GM15510 (cell line): ENCODE measurements at regions not wholly inside any gene's neighbourhood (a gene's known extent, or its start where the extent isn't known, plus 50 kb on each side); places are given as distances from the start of the nearest gene placed in this dataset.

Experiments used
- POLR2A ChIP-seq: IDR thresholded peaks from 3 replicates; pipeline ENCODE4 v1.6.1; 2011; ENCODE audit warnings: borderline replicate concordance; ENCODE audit not compliant: insufficient read length; ENCODE audit errors: extremely low read depth

DNA sequence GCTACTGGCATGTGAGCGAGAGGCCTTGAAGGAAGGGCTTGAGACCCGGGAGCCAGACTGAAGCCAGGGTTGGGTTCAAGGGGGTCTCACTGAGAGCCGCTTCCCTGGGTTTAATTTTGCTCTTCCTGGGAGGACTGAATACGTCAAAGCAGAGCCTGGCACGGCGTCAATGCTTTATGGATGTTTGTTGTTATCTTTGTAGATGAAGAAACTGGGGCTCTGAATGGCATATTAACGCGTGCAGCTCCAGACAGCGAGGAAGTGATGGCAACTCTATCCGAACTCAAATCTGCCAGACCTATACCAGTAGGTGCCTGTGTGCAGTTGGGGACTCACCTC is 152.8 kb upstream of the PARP11 start:
- TF ChIP-seq POLR2A = no peak

DNA sequence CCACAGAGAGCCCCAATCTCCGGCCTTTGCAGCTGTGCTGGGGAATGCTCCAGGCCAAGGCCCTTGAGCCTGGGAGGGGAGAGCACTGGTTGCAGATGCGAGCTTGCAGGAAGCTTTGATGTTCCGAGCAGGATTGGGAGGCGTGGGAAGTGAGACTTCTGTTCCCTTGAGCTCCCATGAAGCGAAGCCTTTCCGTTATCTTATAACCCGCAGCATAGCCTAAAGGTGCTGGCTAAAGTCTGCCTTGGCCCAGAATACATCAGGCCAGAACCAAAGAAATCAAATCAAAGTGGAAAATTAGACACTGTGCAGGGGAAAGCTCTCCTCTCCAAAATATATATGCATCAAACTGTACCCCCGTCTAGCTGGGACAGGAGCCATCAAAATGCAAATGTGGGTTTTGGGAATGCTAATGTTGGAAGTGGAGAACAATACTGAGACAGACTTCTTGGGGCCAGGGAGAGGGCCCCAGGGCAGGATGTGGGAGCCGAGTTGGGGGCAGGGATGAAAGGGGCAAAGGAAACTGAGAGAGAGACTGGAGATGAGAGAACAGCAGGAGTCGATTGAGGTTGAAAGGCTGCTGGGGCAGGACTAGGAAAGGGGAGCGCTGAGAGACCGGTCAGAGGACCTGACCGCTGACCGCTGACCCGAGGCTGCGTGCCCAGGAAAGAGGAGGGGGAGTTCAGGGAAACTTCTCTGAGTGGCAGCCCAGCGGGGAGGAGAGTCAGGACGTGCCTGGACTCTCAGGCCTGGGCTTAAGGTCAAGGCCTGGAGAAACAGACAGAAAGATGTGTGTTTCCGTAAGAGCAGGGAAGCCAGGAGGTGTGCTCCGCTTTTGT is 152.2 kb upstream of the PARP11 start:
- no peak for TF ChIP-seq POLR2A

DNA sequence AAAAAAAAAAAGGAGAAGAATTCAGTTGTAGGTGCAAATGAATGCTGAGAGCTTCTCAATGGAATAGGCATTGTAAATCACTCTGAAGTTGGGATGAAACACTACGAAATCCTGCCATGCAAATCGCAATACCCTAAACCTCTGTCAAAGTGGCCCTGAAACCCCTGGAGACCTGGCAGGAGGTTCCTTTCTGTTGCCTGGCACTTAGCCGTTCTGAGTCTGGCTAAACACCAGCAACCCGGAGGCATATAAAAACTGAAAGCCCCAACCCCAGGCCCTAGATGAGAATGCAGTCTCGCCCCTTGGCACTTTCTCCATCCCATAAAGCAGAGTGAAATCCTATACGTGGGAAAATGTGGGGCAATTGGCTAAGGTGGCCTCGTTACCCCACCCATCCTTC is 151.5 kb upstream of the PARP11 start:
- TF ChIP-seq POLR2A = no peak

DNA sequence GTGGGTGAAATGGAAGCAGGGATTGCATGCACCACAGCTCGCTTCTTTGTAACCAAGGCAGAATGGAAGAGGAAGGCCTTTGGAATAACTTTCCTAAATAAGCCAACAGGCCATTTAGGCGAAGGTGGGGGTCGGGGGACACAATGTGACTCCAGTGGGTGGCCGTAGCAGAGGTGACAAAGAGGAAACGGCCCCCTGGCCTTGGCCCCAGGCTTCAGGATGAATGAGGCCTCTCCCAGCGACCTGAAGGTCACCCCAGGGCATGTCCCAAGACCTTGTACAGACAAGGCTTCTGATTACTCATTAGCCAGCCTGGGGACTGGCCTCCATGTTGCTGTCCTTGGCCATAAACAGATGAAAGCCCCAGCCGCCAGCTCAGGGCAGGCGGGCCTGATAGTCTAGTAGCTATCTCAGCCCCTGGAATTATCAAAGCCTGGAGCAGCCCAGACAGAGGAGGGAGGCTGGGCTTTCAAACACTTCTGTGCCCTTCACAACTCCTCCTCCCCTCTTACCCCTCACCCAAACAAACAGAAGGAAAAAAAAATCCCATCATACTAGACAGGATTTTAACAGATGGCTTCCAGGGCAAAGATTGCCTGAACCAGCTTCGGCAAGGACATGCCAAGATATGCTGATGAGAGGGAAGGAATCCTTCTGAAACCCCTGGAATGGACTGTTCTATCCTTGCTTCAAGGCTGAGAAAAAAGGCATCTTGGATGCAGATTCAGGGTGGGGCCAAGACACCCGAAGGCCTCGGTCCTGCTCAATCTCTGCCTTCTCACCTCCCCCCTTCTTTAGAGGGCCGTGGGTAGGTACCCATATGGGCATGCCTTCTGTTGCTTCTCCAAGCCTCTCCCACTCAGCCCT is 142.3 kb upstream of the PARP11 start:
- TF ChIP-seq POLR2A = no peak

DNA sequence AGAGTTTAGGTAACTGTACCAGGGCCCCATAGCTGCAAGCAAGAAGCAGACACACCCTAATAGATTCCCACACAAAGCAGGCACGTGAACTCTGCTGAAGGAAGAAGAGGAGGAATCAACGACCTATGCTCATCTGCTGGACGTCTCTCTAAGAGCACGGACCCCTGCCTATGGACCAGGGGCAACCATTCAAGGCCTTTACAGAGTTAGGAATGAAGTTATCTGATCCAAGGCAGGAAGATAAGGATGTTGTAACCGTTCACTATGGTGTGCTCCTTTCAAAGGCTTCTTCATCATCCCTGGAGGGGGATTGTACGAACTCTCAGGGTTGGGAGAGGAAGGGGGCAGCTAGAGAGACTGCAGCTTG is 141.6 kb upstream of the PARP11 start:
- TF ChIP-seq POLR2A = no peak

DNA sequence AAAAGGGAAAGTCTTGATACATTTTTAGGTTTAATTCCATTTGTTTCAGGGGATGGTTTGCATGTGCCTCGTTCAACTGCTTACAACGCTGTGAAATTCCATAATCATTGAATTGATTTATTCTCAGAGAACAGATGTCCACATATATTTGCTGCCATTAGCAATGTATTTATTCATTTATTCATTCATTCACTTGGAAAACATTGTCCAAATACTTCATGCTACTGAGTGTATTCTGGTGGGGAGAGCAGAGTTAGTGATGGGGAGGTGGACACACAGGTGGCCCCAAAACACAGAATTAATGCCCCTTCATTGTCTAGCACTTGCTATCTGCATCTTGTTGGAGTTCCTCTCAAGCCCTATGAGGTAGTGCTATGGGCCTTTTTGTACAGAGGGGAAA is 141.2 kb upstream of the PARP11 start:
- no peak for TF ChIP-seq POLR2A

DNA sequence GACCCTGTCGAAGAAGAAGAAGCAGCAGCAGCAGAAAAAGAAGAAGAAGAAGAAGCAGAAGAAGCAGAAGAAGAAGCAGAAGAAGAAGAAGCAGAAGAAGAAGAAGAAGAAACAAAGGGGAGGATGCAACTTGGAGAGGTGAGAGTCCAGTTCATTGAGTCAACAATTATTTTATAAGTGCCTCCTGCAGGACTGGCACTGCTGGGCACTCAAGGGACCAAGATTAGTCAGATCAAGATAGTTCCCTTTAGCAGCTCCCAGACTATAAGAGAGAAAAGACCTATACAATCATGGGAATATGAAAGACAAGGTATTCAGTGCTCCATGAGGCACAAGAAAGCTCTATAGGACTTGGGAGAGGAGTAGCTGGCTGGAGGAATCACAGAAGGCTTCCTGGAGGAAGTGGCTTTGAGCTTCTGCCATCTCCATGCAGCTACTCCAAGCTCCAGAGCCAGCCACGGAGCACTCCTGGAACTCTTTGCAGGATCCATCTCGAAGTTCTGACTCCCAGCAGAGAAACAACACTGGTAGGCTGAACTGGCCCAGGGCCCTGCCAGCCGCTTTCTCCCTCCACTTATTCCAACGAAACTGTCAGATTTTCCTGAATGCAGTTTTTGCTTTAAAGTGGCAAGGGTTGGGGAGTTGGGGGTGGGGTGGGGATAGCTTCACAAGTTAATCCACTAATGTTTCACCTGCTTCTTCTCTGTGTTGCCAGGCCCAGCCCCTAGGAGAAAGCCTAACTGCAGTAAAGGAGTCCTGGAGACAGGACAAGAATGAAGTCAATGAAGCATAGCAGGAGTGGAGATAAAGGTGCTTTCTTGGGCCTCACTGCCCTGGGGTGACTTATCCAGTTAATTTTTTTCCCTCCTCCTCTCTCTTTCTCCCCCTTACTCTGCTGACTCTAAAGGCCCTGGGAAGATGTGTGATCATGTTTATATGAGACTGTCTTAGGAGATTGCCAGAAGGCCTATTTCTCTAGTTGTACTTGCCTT is 140.1 kb upstream of the PARP11 start:
- TF ChIP-seq POLR2A = no peak

DNA sequence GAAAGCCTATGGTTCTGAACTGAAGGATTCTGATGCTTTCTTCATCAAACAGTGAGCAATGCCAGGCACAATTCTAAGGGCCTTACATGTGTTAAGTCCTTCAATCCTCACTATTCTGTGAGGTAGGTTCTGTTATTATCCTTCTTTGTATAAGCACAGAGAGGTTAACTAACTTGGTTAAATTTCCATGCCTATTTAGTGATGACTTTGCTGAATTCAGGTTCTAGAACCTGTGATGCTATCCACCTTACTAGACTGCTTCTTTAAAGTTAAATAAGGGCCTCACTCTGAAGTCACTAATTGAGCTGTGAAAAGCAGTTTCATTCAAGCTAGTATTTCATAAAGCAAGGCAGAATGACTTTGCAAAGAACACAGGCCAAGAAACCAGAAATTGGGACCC is 138.9 kb upstream of the PARP11 start:
- no peak for TF ChIP-seq POLR2A

DNA sequence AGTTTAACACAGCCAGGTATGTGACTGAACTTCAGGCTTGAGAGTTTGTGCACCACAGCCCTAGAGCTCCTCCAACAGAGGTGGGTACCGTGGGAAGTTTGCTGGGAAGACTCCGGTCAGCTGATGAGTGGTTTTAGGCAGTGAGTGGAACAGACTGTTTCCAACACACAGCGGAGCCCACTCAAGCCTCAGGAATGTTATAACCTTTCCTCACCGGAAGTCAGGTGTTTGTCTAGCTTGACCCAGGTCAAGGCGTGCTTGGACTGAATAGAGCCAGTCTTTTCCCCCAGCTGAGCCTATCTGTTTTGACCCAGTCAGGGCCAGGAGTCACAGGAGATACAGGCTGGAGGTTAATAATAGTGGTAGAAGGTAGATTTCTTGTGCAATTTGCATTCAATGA is 138.4 kb upstream of the PARP11 start:
- no peak for TF ChIP-seq POLR2A

DNA sequence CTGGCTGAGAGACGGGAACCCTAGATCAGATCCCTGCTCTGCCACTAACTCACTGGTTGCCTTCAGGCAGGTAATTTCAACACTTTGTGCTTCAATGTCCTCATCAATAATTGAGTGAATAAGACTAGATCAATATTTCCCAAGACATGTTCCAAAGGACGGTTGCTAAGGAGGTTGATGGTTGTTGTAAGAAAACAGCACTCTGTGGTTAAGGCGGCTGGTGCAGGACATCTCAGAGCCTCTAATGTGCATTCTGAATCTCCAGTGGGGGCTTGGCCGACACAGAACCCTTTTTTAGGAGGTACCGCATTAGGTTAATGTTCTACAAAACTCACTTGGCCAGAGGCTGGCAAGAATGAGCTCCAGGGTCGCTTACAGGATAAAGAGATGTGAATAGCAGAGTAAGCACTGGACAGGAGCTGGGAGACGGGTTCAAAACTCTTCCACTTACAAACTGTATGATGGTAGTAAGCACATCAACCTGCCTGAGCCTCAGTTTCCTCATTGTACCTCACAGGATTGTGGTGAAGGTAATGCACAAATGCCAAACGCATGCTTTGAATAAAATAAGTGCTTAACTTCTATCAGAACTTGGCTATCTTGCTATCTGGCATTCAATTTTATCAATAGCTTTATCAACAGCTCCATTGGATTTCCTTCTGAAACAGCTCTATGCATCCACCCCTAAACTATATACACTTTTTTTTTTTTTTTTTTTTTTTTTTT is 136.9 kb upstream of the PARP11 start:
- TF ChIP-seq POLR2A = no peak

DNA sequence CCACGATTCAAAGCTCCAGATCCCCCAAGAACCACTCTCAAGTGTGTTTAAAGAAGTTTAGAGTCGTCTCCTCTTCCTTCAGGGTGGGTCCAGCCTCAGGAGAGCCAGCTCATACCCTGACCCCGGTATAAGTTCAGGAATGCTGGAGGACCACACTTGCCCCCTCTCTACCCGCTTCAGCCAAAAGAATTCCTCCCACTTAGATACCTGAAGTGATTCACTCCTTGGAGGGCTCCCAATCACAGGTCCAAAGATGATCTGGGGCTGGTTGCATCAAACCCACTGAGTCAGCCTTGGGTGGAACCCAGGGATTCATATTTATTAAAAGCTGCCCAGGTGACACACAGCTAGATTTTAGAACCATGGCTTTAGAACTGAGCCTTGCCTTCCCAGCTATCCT is 133.5 kb upstream of the PARP11 start:
- TF ChIP-seq POLR2A = no peak

DNA sequence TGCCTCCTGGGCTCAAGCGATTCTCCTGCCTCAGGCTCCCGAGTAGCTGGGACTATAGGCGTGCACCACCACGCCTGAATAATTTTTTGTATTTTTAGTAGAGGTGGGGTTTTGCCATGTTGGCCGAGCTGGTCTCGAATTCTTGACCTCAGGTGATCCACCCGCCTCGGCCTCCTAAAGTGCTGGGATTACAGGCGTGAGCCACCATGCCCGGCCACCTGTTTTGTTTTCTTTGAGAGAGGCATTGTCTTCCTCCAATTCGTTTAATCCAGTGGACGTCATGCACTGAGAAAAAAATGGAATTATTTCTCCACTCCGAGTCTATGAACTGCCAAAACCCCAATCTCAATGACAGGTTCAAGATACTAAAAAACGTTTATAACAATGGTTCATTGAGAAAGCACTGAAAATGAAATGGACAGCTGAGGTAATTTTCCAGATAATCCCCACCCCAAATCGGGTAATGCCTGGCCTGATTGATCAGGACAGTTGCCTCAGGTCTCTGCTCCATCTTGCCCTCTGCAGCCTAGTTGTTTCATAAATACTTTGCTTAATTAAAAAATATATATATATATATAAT is 132.7 kb upstream of the PARP11 start:
- TF ChIP-seq POLR2A = no peak

DNA sequence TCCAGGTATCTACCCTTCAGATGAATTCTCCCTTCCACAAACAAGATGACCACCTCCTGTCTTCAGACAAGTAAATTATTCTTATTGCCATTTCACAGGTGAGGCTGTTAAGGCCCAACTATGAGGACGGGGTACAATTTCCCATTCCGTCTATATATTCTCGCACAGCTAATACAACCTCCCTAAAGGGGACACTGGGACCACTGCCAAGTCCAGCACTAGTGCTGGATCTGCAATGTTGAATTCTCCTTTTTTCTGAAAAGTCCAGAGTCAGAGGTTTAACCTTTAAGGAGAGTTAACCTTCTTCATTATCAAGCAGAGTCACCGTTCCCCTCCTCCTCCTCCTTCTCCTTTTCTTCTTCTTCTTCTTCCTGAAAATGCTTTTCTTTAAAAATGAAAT is 130.4 kb upstream of the PARP11 start:
- no peak for TF ChIP-seq POLR2A

DNA sequence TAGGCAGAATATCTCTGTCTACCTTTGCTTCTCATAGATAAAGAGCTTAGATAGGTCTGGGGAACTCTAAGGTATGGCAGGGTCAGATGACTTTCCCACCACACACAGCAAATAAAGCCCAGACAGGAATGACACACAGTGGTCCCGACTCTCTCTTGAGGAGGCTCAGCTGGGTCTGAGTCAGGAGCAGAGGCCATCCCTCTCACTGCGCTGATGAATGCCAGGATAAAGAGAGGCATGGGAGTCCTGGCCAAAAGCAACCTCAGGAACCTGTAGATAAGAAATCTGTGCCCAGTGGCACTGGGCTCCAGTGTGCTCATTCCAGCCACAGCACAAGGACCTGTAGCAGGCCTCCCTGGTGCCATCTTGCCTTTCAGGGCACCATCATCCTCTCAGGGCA is 129.4 kb upstream of the PARP11 start:
- no peak for TF ChIP-seq POLR2A

DNA sequence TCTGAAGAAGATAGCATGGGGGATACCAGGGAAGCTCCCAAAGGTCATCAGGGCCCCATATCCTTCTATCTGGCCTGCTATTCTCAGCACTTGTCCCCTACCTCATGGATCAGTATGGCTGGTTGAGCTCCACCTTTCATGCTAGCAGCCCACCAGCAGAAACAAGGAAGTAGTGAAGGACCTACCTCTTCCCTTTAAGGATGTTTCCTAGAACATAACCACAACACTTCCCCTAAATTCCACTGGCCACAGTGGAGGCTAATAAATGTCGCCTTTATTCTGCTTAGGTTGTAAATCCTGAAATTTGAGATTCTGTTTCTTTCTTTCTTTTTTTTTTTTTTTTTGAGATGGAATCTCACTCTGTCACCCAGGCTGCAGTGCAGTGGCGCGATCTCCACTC is 128.6 kb upstream of the PARP11 start:
- no peak for TF ChIP-seq POLR2A

DNA sequence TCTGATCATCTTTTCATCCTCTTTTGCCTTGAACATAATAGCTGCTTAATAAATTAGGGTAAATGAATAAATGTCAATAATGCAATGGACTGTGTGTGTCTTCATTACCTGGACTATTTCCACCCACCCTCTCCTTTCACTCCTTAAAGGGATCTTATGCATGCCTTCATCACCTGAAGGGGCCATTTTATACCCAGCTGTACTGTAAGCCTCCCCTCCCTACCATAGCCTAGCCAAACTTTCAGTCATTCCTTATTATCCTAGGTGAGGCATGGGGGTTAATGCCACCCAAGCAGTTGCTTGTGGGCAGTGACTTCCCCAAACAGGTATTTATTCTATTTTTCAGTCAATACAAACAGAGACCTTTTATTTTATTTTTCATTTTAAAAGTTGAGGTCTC is 127.8 kb upstream of the PARP11 start:
- no peak for TF ChIP-seq POLR2A
